Activated CD4-positive, alpha-beta T cell treated with anti-CD3 and anti-CD28 coated beads for 36 hours (primary cell): ENCODE measurements at regions not wholly inside any gene's neighbourhood (a gene's known extent, or its start where the extent isn't known, plus 50 kb on each side); places are given as distances from the start of the nearest gene placed in this dataset.

Experiments used
- ATAC-seq: fragments of 200-7000 bp; cut with Tn5 transposase; one replicate; pipeline ENCODE4 v1.10.0; 2021; ENCODE audit warnings: mild to moderate bottlenecking, moderate library complexity
- CTCF ChIA-PET: fragments of 350-600 bp; sonication (Branson Sonifier 250); formaldehyde crosslinking; loops from one replicate; lab custom pipeline; 2021; ENCODE audit warnings: antibody characterized with exemption; lab: Charles Lee
- POLR2A ChIA-PET: fragments of 350-600 bp; sonication (Branson Sonifier 250); formaldehyde crosslinking; loops from one replicate; lab custom pipeline; 2021; ENCODE audit warnings: antibody characterized with exemption, inconsistent platforms; lab: Charles Lee
- DNase-seq: peaks from one replicate; pipeline ENCODE4 v3.0.0-alpha.2; 2020
- H3K27ac Mint-ChIP-seq: one replicate; pipeline ENCODE4 v1.8.0; 2021; ENCODE audit warnings: mixed read lengths
- H3K27me3 Mint-ChIP-seq: one replicate; pipeline ENCODE4 v1.8.0; 2021; ENCODE audit warnings: mixed read lengths
- H3K36me3 Mint-ChIP-seq: one replicate; pipeline ENCODE4 v1.8.0; 2021; ENCODE audit warnings: low read depth, mixed read lengths
- H3K4me1 Mint-ChIP-seq: one replicate; pipeline ENCODE4 v1.8.0; 2021; ENCODE audit warnings: mixed read lengths
- H3K4me3 Mint-ChIP-seq: one replicate; pipeline ENCODE4 v1.8.0; 2021; ENCODE audit warnings: mild to moderate bottlenecking, moderate library complexity, mixed read lengths
- H3K9me3 Mint-ChIP-seq: one replicate; pipeline ENCODE4 v1.8.0; 2021; ENCODE audit warnings: low read depth, mixed read lengths
- intact Hi-C, 2 experiments: fragments of 100-400 bp; cut with DNase I in 1 of 2; cut with micrococcal nuclease in 1 of 2; formaldehyde crosslinking; loops; one replicate each; pipeline versions ENCODE4 v1.14.2 to v1.15.1; 2022 to 2024; cut with DNase I, micrococcal nuclease

DNA sequence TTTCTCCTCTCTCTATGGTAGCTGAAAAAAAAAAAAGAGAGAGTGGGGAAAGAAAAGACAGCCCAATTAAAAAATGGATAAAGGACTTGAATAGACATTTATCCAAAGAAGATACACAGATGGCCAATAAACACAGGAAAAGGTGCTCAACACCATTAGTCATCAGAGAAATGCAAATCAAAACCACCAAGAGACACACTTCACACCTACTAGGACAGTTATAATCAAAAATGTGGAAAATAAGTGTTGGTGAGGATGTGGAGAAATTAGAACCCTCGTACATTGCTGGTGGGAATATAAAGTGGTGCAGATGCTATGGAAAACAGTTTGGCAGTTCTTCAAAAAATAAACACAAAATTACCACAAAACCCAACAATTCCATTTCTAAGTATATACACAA lies 172.4 kb upstream of the GRIN2B start:
- ChIA-PET POLR2A (no interaction called here), CTCF (no interaction called here)
- Mint-ChIP-seq H3K9me3 (no peaks in the 10 kb centered on the region), H3K36me3 (no peaks in the 10 kb centered on the region), H3K27me3 (peaks cover 4% of the 10 kb centered on the region), H3K27ac (no peak overlapping the region), H3K4me1 (no peaks in the 10 kb centered on the region), H3K4me3 (no peak overlapping the region)
- ATAC-seq (no peak), DNase-seq (no peak)
- intact Hi-C loops: no loop called here

DNA sequence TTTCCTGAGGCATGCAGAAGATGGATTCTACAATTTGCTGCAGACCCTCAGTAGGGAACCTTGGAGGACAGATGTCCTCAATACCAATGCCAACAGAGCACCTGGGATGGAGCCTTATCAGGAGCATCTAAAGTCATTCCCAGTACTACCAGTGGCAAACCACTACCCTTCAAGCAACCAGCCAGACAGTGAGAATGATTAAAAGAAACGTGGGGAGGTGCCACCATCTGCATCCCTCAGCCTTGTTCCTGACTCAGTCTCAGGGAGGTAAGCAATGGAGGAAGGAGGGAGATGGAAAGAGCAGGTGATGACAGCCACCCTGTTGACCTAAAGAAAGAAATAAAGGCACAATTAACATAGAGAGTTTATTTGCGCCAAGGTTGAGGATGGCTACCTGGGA lies 175.2 kb upstream of the GRIN2B start:
- Mint-ChIP-seq H3K9me3 (no peaks in the 10 kb centered on the region), H3K4me3 (no peak overlapping the region), H3K36me3 (no peaks in the 10 kb centered on the region), H3K27ac (no peak overlapping the region), H3K4me1 (no peaks in the 10 kb centered on the region), H3K27me3 (peaks cover 1% of the 10 kb centered on the region)
- ATAC-seq (no peak), DNase-seq (no peak)
- intact Hi-C loops: no loop called here
- ChIA-PET POLR2A (no interaction called here), CTCF (interaction anchor here (2.7 kb wide), 1 partner anchor 11 kb away, joined by 12 read pairs; no protein-coding TSS in a partner anchor)

DNA sequence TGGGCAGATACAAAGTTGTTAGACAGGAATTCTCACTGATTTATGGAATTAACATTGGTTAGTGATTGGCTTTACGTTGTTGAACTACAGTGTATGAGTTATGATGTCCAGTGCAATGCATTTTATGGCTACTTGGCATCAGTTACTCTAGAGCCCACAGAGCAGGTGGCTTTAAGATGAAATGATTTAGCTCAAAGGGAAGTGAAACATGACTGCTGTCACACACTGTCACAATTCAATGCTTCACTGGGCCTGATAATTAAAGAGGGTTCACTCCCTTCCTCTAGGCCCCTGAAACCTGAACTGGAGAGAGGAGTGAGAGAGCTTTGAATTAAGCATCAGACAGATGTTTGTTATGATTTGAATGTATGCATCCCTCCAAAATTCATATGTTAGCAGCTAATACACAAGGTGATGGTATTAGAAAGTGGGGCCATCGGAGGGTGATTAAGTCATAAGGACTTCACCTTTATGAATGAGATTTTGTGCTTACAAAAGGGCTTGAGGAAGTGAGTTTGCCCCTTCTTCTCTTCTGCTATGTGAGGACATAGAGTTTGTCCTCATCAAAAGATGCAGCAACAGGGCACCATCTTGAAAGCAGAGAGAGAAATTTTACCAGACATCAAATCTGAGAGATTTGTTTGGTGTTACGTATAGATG lies 175.8 kb upstream of the GRIN2B start:
- CTCF ChIA-PET: interaction anchor here (2.7 kb wide), 1 partner anchor 10 kb away, joined by 12 read pairs; no protein-coding TSS in a partner anchor
- intact Hi-C loops: no loop called here
- POLR2A ChIA-PET: no interaction called here

DNA sequence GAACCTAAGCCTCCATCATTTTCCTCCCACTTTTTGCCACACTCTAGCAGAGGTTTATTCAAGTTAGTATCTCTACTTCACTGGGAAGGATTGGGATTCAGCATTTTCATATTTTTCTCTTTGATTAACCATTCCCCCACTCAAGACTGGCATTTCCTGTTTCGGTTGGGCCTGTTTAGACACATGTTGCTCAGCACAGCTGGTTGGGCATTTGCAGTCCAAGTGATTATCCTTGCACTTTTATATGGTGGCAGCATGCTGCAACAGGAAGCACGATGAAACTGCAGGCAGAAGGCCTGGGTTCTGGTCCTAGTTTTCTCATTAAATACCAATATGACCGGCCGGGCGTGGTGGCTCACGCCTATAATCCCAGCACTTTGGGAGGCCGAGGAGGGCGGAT lies 182.9 kb upstream of the GRIN2B start:
- H3K36me3 Mint-ChIP-seq: no peaks in the 10 kb centered on the region
- no peaks in the 10 kb centered on the region for H3K4me1 Mint-ChIP-seq
- no peaks in the 10 kb centered on the region for H3K9me3 Mint-ChIP-seq
- H3K27me3 Mint-ChIP-seq: no peaks in the 10 kb centered on the region
- no peak overlapping the region for H3K4me3 Mint-ChIP-seq
- ATAC-seq (no peak), DNase-seq (no peak)
- CTCF ChIA-PET: no interaction called here
- POLR2A ChIA-PET: no interaction called here
- no peak overlapping the region for H3K27ac Mint-ChIP-seq
- intact Hi-C loops: no loop called here

More for the DNA sequence above, 175.8 kb upstream of the GRIN2B start:
- H3K27ac Mint-ChIP-seq: no peak overlapping the region
- H3K4me3 Mint-ChIP-seq: no peak overlapping the region
- H3K27me3 Mint-ChIP-seq: peaks cover 1% of the 10 kb centered on the region
- no peaks in the 10 kb centered on the region for H3K4me1 Mint-ChIP-seq
- ATAC-seq (no peak), DNase-seq (no peak)
- H3K9me3 Mint-ChIP-seq: no peaks in the 10 kb centered on the region
- H3K36me3 Mint-ChIP-seq: no peaks in the 10 kb centered on the region

DNA sequence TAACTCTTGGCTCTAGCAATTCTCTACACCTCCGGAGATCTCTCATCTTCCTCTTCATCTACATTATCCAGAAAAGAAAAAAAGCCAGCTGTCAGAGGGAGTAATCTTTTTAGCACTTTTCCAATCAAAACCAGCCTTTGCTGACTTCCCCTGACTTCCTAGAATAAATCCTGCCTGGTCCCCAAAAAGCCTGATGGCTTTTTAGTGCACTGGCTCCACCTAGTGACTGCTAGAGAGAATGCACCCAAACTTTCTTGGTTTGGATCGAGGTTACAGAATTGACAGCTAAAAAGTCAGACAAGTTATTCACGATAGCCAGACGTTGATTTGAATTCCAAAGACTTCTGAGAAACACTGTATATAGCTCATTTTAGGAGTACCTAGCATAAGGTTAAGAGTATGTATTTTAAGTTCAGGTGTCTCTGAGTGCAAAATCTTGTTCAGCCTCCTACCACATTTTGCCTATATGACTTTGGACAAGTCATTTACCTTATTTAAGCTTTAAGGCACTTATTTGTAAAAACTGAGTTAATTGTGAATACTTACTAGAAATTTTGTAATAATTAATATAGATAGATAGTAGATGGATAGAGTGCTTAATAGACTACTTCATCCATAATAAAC lies 185.7 kb upstream of the GRIN2B start:
- Mint-ChIP-seq H3K9me3 (no peaks in the 10 kb centered on the region), H3K4me1 (no peaks in the 10 kb centered on the region), H3K27ac (no peak overlapping the region), H3K27me3 (peaks cover 10% of the 10 kb centered on the region), H3K36me3 (no peaks in the 10 kb centered on the region), H3K4me3 (no peak overlapping the region)
- DNase-seq (peak; percentile 50), ATAC-seq (no peak)
- intact Hi-C loops: loop anchor here (1.0 to 5.0 kb wide), 6 partner anchors 303 to 911 kb away; no protein-coding TSS in a partner anchor
- POLR2A ChIA-PET: no interaction called here
- CTCF ChIA-PET: interaction anchor here (0.8 to 2.4 kb wide), 26 partner anchors 9 to 912 kb away, joined by 3 to 13 read pairs (median 4); no protein-coding TSS in a partner anchor

DNA sequence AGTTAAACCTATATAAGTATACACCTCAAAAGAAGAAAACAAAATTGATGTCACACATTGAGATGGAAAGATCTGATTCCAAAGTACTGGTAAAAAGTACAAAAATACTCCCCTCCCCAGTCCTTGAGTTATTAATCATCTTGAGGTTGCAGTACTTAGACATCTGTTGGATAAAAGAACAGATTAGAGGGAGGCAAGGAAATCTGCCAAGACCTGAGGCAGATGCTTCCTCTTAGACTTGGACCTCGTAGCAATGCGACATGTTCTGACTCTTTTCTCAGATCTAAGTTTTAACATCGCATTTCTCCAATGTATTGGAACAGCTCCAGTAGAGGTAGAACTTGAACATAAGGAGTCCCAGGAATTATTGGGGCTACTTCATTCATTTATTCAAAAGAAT lies 187.9 kb upstream of the GRIN2B start:
- ATAC-seq (no peak), DNase-seq (no peak)
- POLR2A ChIA-PET: no interaction called here
- H3K4me3 Mint-ChIP-seq: no peak overlapping the region
- H3K27me3 Mint-ChIP-seq: peaks cover 12% of the 10 kb centered on the region
- intact Hi-C loops: loop anchor here (5.0 kb wide), 3 partner anchors 432 to 892 kb away; no protein-coding TSS in a partner anchor
- H3K4me1 Mint-ChIP-seq: no peaks in the 10 kb centered on the region
- H3K9me3 Mint-ChIP-seq: no peaks in the 10 kb centered on the region
- H3K36me3 Mint-ChIP-seq: no peaks in the 10 kb centered on the region
- H3K27ac Mint-ChIP-seq: no peak overlapping the region
- CTCF ChIA-PET: interaction anchor here (1.4 kb wide), 1 partner anchor 914 kb away, joined by 4 read pairs; no protein-coding TSS in a partner anchor

DNA sequence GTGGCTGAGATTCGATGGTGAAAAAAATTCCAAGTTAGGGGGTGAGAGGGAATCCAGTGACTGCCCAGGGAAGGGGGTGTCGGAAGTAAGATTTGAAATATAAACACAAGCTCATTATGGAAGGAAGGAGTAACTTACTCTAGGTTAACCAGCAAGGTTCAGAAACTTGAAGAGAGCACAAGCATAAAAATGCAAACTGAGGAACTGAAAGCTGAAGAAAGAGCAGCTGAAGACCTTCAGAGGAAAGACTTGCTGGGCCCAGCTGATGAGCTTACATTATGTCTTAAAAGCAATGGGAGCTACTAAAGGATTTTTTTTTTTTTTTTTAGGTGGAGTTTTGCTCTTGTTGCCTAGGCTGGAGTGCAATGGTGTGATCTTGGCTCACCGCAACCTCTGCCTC lies 189.7 kb upstream of the GRIN2B start:
- peaks cover 12% of the 10 kb centered on the region for H3K27me3 Mint-ChIP-seq
- POLR2A ChIA-PET: no interaction called here
- intact Hi-C loops: no loop called here
- H3K4me1 Mint-ChIP-seq: no peaks in the 10 kb centered on the region
- ATAC-seq (no peak), DNase-seq (no peak)
- H3K4me3 Mint-ChIP-seq: no peak overlapping the region
- H3K27ac Mint-ChIP-seq: no peak overlapping the region
- no peaks in the 10 kb centered on the region for H3K36me3 Mint-ChIP-seq
- CTCF ChIA-PET: interaction anchor here (0.7 to 1.2 kb wide), 3 partner anchors 13 to 663 kb away, joined by 4 read pairs; no protein-coding TSS in a partner anchor
- H3K9me3 Mint-ChIP-seq: no peaks in the 10 kb centered on the region

DNA sequence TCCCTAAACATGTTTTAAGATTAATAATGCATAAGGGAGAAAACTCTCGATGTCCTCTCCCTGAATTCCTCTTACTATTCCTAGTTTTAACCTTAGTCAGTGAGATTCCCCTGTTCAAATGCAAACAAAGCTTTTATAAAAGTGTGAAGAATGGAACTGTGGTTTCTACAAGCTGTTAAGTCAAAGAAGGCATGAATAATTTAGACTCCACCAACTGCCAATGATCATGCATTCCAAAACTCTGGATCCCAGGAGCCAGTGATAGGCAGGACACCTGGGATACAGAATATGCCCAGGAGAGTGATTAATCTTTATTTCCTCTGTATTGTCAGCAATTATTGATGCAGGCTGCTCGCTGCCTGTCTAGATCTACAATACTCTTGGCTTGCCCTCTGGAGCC lies 190.3 kb upstream of the ATF7IP start:
- Mint-ChIP-seq H3K27ac (no peak overlapping the region), H3K4me1 (no peaks in the 10 kb centered on the region), H3K4me3 (no peak overlapping the region), H3K36me3 (no peaks in the 10 kb centered on the region), H3K9me3 (no peaks in the 10 kb centered on the region), H3K27me3 (peaks cover 9% of the 10 kb centered on the region)
- intact Hi-C loops: no loop called here
- ATAC-seq (no peak), DNase-seq (no peak)
- ChIA-PET CTCF (interaction anchor here (0.6 to 1.0 kb wide), 2 partner anchors 11 to 21 kb away, joined by 3 to 4 read pairs; no protein-coding TSS in a partner anchor), POLR2A (no interaction called here)

DNA sequence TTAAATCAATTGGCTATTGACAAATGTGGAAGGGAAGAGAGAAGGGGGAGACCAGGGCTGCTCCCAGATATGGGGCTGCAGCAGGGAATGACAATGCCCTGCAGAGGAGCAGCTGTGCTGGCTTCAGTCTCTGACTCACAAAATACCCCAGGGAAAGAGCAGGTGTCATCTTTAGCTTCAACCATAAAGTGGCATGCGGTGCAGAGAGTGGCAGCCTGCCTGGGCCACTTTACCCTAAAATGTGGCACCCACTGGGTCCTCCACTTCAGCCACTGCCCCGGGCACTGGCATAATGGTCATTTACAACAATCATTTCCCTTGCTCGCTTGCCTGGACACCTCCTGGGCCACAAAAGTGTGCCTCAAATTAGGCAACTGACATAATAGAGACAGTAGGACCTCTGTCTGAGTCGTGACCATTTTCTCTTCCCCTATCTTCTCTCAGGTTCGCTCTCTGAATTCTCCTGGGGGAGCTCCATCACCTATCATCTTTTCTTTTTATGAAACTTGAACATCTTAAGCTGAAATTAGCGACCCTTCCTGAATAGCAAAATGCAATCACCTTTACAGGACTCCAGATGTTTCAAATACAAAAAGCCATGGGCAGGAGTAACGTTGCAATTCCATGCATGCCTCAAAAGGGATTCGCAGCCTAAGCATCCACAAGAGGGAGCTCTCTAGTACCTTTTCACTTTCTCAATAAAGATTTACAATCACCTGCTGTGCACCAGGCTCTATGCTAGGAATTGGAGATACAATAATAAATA lies 179.9 kb upstream of the ATF7IP start:
- Mint-ChIP-seq H3K27me3 (peaks cover 6% of the 10 kb centered on the region), H3K4me1 (no peaks in the 10 kb centered on the region), H3K36me3 (no peaks in the 10 kb centered on the region), H3K9me3 (no peaks in the 10 kb centered on the region), H3K27ac (no peak overlapping the region), H3K4me3 (no peak overlapping the region)
- POLR2A ChIA-PET: no interaction called here
- CTCF ChIA-PET: interaction anchor here (0.5 to 2.0 kb wide), 17 partner anchors 10 to 1822 kb away, joined by 3 to 5 read pairs (median 3); no protein-coding TSS in a partner anchor
- intact Hi-C loops: loop anchor here in 1 of 2 experiments (5.0 kb wide), 1 partner anchor 432 kb away; no protein-coding TSS in a partner anchor
- ATAC-seq (no peak), DNase-seq (peak; percentile 38)

DNA sequence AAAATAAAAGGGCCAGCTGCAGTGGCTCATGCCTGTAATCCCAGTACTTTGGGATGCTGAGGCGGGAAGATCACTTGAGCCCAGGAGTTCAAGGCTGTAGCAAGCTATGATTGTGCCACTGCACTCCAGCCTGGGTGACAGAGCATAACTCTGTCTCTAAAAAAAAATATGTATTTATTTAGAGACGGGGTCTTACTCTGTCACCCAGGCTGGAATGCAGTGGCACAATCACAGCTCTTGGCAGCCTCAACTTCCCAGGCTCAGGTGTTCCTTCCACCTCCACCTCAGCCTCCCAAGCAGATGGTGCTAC lies 179.3 kb upstream of the ATF7IP start:
- Mint-ChIP-seq H3K9me3 (no peaks in the 10 kb centered on the region), H3K27me3 (peaks cover 5% of the 10 kb centered on the region), H3K4me1 (no peaks in the 10 kb centered on the region), H3K27ac (no peak overlapping the region), H3K4me3 (no peak overlapping the region), H3K36me3 (no peaks in the 10 kb centered on the region)
- POLR2A ChIA-PET: no interaction called here
- no peak for DNase-seq
- CTCF ChIA-PET: interaction anchor here (0.6 to 2.0 kb wide), 12 partner anchors 11 to 1821 kb away, joined by 3 to 5 read pairs (median 3); no protein-coding TSS in a partner anchor
- ATAC-seq: no peak
- intact Hi-C loops: loop anchor here in 1 of 2 experiments (5.0 kb wide), 1 partner anchor 431 kb away; no protein-coding TSS in a partner anchor

DNA sequence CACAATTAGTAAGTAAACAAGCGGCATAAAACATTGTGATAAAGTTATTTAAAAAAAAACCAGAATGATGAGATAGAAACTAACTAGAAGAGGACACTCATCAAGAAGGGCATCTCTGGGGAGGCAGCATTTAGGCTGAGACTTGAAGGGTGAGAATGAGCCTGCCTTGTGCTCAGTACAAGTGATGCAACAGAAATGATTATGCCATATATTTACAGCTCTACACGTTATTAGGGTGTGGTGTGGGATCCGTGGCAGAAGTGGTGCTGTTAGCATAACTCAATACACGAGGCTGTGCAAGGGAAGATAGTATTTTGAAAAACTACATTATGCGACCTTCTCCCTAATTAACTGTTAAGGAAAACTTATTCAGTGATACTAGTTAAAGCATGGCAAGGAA lies 178.5 kb upstream of the ATF7IP start:
- Mint-ChIP-seq H3K27me3 (peaks cover 4% of the 10 kb centered on the region), H3K4me3 (no peak overlapping the region), H3K27ac (no peak overlapping the region), H3K36me3 (no peaks in the 10 kb centered on the region), H3K9me3 (no peaks in the 10 kb centered on the region), H3K4me1 (no peaks in the 10 kb centered on the region)
- no peak for DNase-seq
- no peak for ATAC-seq
- intact Hi-C loops: loop anchor here in 1 of 2 experiments (5.0 kb wide), 1 partner anchor 430 kb away; no protein-coding TSS in a partner anchor
- ChIA-PET CTCF (interaction anchor here (1.1 to 1.2 kb wide), 2 partner anchors 13 to 21 kb away, joined by 3 to 4 read pairs; no protein-coding TSS in a partner anchor), POLR2A (no interaction called here)
